ENCODE measurements at regions not wholly inside any gene's neighbourhood (a gene's known extent, or its start where the extent isn't known, plus 50 kb on each side); places are given as distances from the start of the nearest gene placed in this dataset.

GRCh38 chr2:240322991-240323390 is 112.5 kb upstream of the GPC1 start:
- Histone ChIP-seq H3K23ac (ENCODE audit: low read depth, low read length) (no peak overlapping the region), H3K9me1 (ENCODE audit: insufficient read depth, low read length) (peaks cover 16% of the 10 kb centered on the region), H3K79me1 (ENCODE audit: low read depth in 1 of 2, low read length in 2 of 2) (no peaks in the 10 kb centered on the region), H2BK5ac (ENCODE audit: low read depth, low read length, poor library complexity, severe bottlenecking) (no peak overlapping the region), H3K14ac (replicated peaks; ENCODE audit: low read depth, low read length) (no peak overlapping the region), H3K27ac (ENCODE audit: insufficient read depth, low read length) (no peak overlapping the region), H3K4me2 (ENCODE audit: low read depth, low read length) (no peak overlapping the region), H2BK120ac (ENCODE audit: low read depth, low read length) (no peak overlapping the region), H2BK15ac (ENCODE audit: low read depth, low read length) (no peak overlapping the region), H4K8ac (ENCODE audit: low read depth in 2 of 2, low read length in 2 of 2) (no peak overlapping the region), H2BK20ac (ENCODE audit: low read depth, low read length) (no peak overlapping the region), H2AFZ (replicated peaks; ENCODE audit: low read length, poor library complexity) (no peak overlapping the region), H3K4me1 (ENCODE audit: control insufficient read depth, insufficient read depth, low read length) (peaks cover 11% of the 10 kb centered on the region), H2AK5ac (ENCODE audit: low read depth, low read length) (no peak overlapping the region), H4K5ac (ENCODE audit: low read depth, low read length) (no peak overlapping the region), H4K20me1 (ENCODE audit: insufficient read depth, low read length) (no peaks in the 10 kb centered on the region; the same call in 1 of the 2 replicates), H3K9me3 (ENCODE audit: control insufficient read depth, insufficient read depth, low read length) (no peaks in the 10 kb centered on the region), H3K27me3 (ENCODE audit: control insufficient read depth, insufficient read depth, low read length) (no peaks in the 10 kb centered on the region), H3K18ac (ENCODE audit: low read depth, low read length) (no peak overlapping the region), H3K36me3 (ENCODE audit: control insufficient read depth, insufficient read depth, low read length) (no peaks in the 10 kb centered on the region), H3K56ac (ENCODE audit: extremely low read depth, insufficient read depth, low read length) (no peak overlapping the region), H3K4ac (ENCODE audit: low read depth, low read length) (no peak overlapping the region), H2AK9ac (replicated peaks; ENCODE audit: low read depth, low read length, poor library complexity) (no peak overlapping the region), H3K4me3 (ENCODE audit: insufficient read depth, low read depth, low read length) (no peak overlapping the region), H3K9ac (ENCODE audit: low read depth, low read length) (no peak overlapping the region), H4K91ac (ENCODE audit: insufficient read depth, low read depth, low read length) (no peak overlapping the region)
- in situ Hi-C loops (cut with MboI; ENCODE audit: low sequenced_read_pairs) (no loop called here), intact Hi-C loops (cut with micrococcal nuclease) (no loop called here), dilution Hi-C loops (cut with HindIII; ENCODE audit: low sequenced_read_pairs, unreplicated experiment) (no loop called here)
- 81% methylated on average over 7 of the region's 25 CpGs; no CpG with 5 or more reads in 1 of the 2 experiments for WGBS, 2 experiments (ENCODE audit: extremely low coverage in 2 of 2, insufficient read length in 1 of 2)
- ChIA-PET CTCF (no interaction called here), POLR2A (ENCODE audit: unreplicated experiment) (no interaction called here)
- DNase-seq: no peak
- BruUV-seq (replicated peaks): no TSS peak
- ATAC-seq (ENCODE audit: low read depth): no peak
- TF ChIP-seq NFE2L2 (IDR thresholded peaks at IDR 0.05; ENCODE audit: low read depth, low read length) (no peak), CTCF (conservative IDR thresholded peaks at IDR 0.05; ENCODE audit: low read depth, low read length) (no peak), MAZ (IDR thresholded peaks at IDR 0.05; ENCODE audit: borderline replicate concordance, low read depth, low read length) (no peak), MXI1 (IDR thresholded peaks at IDR 0.05; ENCODE audit: borderline replicate concordance, low read depth, low read length) (no peak), RFX5 (IDR thresholded peaks at IDR 0.05; ENCODE audit: low read depth, low read length) (no peak), RAD21 (IDR thresholded peaks at IDR 0.05; ENCODE audit: low read length) (no peak), CEBPB (IDR thresholded peaks at IDR 0.05; ENCODE audit: low read depth, low read length) (no peak), SMC3 (IDR thresholded peaks at IDR 0.05; ENCODE audit: low read depth, low read length) (no peak)
- TF ChIP-seq, protein P1, sequence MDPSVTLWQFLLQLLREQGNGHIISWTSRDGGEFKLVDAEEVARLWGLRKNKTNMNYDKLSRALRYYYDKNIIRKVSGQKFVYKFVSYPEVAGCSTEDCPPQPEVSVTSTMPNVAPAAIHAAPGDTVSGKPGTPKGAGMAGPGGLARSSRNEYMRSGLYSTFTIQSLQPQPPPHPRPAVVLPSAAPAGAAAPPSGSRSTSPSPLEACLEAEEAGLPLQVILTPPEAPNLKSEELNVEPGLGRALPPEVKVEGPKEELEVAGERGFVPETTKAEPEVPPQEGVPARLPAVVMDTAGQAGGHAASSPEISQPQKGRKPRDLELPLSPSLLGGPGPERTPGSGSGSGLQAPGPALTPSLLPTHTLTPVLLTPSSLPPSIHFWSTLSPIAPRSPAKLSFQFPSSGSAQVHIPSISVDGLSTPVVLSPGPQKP (IDR thresholded peaks at IDR 0.05; ENCODE audit: borderline replicate concordance, low read depth, low read length): no peak
- TF ChIP-seq, protein P2, sequence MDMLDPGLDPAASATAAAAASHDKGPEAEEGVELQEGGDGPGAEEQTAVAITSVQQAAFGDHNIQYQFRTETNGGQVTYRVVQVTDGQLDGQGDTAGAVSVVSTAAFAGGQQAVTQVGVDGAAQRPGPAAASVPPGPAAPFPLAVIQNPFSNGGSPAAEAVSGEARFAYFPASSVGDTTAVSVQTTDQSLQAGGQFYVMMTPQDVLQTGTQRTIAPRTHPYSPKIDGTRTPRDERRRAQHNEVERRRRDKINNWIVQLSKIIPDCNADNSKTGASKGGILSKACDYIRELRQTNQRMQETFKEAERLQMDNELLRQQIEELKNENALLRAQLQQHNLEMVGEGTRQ (IDR thresholded peaks at IDR 0.05; ENCODE audit: low read depth, low read length): no peak

Data from IMR-90 (cell line).